Choroid plexus epithelial cell (primary cell): ENCODE measurements at regions not wholly inside any gene's neighbourhood (a gene's known extent, or its start where the extent isn't known, plus 50 kb on each side); places are given as distances from the start of the nearest gene placed in this dataset.

ENCODE experiments used
- DNase-seq: peaks from one replicate; pipeline ENCODE4 v3.0.0-alpha.2; 2010; ENCODE audit warnings: low read depth
- H3K4me3 ChIP-seq: 2 replicates; pipeline ENCODE4 v1.5.1; 2011; ENCODE audit warnings: low read depth, mild to moderate bottlenecking, control low read depth, low read length, moderate library complexity
- TF ChIP-seq, protein P1 (sequence below): conservative IDR thresholded peaks from 2 replicates; pipeline ENCODE4 v1.5.1; 2011; ENCODE audit warnings: low read depth, mild to moderate bottlenecking, control low read depth, inconsistent platforms, low read length, moderate library complexity

DNA sequence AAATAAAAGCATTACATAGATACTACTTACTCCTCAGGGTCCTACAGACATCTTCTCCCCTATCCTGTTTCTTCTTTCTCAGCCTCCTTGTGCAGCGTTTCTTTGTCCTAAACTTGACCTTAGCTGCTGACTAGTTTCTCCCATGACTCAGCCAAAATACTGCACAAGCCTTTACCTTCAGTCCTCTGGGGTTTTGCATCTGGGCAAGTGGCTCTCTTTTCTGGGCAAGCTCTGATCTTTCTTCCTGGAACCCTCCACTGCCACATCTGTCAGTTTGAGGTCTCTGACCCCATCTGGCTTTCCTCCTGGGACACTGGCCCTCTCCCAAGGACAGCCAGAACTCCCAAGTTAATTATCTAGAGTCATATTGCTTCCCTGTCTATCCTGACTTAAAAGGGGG lies 838.4 kb downstream of the DHX35 start:
- peak; percentile 84 for DNase-seq
- H3K4me3 ChIP-seq = no peak overlapping the region
- TF ChIP-seq, protein P1, sequence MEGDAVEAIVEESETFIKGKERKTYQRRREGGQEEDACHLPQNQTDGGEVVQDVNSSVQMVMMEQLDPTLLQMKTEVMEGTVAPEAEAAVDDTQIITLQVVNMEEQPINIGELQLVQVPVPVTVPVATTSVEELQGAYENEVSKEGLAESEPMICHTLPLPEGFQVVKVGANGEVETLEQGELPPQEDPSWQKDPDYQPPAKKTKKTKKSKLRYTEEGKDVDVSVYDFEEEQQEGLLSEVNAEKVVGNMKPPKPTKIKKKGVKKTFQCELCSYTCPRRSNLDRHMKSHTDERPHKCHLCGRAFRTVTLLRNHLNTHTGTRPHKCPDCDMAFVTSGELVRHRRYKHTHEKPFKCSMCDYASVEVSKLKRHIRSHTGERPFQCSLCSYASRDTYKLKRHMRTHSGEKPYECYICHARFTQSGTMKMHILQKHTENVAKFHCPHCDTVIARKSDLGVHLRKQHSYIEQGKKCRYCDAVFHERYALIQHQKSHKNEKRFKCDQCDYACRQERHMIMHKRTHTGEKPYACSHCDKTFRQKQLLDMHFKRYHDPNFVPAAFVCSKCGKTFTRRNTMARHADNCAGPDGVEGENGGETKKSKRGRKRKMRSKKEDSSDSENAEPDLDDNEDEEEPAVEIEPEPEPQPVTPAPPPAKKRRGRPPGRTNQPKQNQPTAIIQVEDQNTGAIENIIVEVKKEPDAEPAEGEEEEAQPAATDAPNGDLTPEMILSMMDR = no peak

DNA sequence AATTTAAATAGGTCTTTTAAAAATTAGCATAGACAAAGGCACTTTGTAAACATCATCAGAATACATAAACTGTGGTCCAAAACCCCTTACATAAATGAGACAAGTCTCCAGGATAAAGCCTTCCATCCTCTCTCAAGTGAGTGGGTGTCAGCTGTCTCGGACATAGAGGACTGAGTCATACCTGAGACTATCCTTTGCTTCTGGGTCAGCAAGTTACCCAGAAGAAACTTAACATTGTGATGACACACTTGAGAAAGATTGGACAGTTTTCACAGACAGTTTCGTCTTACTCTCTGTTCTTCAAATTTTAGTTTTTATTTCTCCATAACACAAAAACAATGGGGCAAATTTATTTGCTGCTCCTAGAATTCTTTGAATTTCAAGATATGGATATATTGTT lies 838.0 kb downstream of the DHX35 start:
- TF ChIP-seq, protein P1 = no peak
- DNase-seq = peak; percentile 72
- no peak overlapping the region for H3K4me3 ChIP-seq

DNA sequence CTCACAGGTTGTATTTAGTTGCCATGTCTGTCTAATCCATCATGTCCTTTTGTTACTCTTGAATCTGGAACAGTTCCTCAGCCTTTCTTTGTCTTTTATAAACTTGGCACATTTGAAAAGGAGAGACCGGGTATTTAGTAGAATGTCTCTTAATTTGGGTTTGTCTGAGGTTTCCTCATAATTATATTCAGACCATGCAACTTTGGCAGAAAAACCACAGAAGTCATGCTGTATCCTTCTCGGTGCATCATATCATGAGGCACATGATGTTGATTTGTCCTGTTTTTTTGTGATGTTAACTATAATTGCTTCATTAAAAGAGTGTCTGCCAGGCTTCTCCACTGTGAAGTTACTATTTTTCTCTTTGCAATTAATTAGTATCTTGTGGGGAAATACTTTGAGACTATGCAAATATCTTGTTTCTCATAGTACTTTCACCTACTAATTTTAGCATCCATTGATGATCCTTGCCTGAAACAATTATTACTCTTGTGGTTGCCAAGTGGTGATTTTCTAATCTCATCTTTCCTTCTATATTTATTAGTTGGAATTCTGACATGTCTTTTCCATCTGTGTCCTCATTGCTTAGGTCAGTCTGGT lies 837.3 kb downstream of the DHX35 start:
- no peak for DNase-seq
- TF ChIP-seq, protein P1 = no peak
- no peak overlapping the region for H3K4me3 ChIP-seq

DNA sequence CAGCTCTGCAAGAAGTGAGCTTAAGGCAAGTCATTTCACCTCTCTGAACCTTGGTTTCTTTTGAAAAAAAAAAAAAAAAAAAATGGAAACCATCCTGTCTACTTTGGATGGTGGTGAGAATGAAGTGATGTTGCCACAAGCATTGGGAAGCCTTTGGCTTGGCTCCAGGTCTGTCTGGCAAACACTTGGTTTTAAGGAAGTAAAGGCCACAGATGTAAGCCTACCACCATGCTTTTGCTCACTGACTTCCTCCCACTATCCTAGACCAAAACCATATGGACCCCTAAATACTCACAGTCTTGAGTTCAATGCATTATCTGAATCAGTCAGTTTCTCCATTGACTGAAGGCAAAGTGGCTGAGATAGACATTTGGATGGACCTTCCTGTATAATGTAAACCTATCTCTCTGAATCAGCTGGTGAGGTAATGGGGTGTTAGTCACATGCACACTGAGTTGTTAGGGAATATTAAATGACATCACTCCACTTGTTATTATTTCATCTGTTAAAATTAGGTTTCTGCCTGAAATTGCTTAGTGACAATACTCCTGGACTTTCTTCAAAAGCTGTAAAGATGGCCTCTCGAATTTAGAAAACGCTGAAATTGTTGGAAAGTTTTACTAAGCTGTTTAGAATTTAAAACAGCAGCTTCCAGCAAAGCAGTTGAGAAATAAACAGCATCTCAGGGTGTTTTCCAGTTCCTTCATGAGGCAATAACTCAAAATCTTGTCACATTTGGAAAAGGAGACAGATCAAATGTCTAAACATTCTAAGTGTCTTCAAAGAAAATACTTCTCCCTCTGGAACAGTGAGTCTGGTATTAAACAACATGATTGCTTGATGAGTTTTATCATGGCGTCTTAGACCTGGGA lies 833.5 kb downstream of the DHX35 start:
- peak; percentile 26 for DNase-seq
- TF ChIP-seq, protein P1 = no peak
- no peak overlapping the region for H3K4me3 ChIP-seq

DNA sequence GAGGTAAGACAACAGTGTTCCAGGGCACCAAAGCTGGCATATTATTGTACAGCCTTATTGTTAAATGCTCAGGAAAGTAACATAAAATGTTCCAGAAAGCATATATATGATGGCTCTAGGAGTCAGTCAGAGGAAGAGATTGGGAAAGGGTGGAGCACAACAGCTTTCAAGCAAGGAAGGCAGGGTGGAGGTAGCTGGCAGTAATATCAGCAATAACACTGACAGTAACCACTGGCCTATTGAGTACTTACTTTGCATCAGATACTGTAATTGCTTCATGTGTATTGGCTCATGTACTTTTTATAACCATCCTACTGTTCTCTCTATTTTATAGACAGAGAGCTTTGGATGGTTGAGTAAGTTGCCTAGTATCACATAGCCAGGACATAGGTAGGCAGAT lies 830.2 kb downstream of the DHX35 start:
- no peak overlapping the region for H3K4me3 ChIP-seq
- DNase-seq = no peak
- TF ChIP-seq, protein P1 = no peak

DNA sequence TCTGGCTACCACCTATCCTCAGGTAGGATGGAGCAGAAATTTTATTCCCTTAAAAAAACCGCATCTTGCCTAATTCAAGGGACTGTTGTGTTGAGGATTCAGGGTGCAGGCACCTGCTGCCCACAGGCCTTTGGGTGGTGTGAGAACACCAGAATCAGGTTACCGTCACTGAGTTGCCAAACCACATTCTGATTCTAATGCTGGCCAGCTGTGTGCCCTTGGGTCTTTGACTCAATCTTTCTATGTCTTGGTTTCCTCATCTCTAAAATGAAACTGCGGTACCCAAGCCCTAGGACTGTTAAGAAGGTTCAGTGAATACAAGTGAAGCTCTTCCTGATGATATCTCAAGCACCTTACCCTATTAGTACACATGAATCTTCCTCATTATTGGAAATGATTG lies 827.3 kb downstream of the DHX35 start:
- TF ChIP-seq, protein P1 = no peak
- no peak for DNase-seq
- no peak overlapping the region for H3K4me3 ChIP-seq
